ENCODE measurements at regions not wholly inside any gene's neighbourhood (a gene's known extent, or its start where the extent isn't known, plus 50 kb on each side); places are given as distances from the start of the nearest gene placed in this dataset.

- Mint-ChIP-seq H3K27me3 (ENCODE audit: insufficient read depth, unreplicated experiment) (no peaks in the 10 kb centered on the region), H3K27ac (ENCODE audit: low read depth, unreplicated experiment) (no peak overlapping the region), H3K4me1 (ENCODE audit: insufficient read depth, unreplicated experiment) (no peaks in the 10 kb centered on the region), H3K9me3 (ENCODE audit: unreplicated experiment) (peaks cover 10% of the 10 kb centered on the region), H3K4me3 (ENCODE audit: unreplicated experiment) (no peak overlapping the region), H3K36me3 (ENCODE audit: insufficient read depth, unreplicated experiment) (no peaks in the 10 kb centered on the region)
- TF ChIP-seq CTCF (IDR thresholded peaks at IDR 0.05; ENCODE audit: unreplicated experiment): no peak
- ChIA-PET POLR2A (interaction anchor here (0.6 kb wide), 1 partner anchor 10 kb away, joined by 3 read pairs; no protein-coding TSS in a partner anchor), CTCF (no interaction called here)
- BruUV-seq (replicated peaks): no TSS peak
- no peak for DNase-seq (ENCODE audit: unreplicated experiment)
- intact Hi-C loops (cut with micrococcal nuclease): no loop called here
Measured at GRCh38 chr14:101084436-101084826, 180.9 kb upstream of the RTL1 start.

- Mint-ChIP-seq H3K27ac (ENCODE audit: low read depth, unreplicated experiment) (no peak overlapping the region), H3K9me3 (ENCODE audit: unreplicated experiment) (no peaks in the 10 kb centered on the region), H3K27me3 (ENCODE audit: insufficient read depth, unreplicated experiment) (no peaks in the 10 kb centered on the region), H3K4me3 (ENCODE audit: unreplicated experiment) (no peak overlapping the region), H3K36me3 (ENCODE audit: insufficient read depth, unreplicated experiment) (no peaks in the 10 kb centered on the region), H3K4me1 (ENCODE audit: insufficient read depth, unreplicated experiment) (no peaks in the 10 kb centered on the region)
- intact Hi-C loops (cut with micrococcal nuclease): no loop called here
- DNase-seq (ENCODE audit: unreplicated experiment): no peak
- ChIA-PET CTCF (no interaction called here), POLR2A (interaction anchor here (0.7 kb wide), 1 partner anchor 611 kb away, joined by 3 read pairs; no protein-coding TSS in a partner anchor)
- TF ChIP-seq CTCF (IDR thresholded peaks at IDR 0.05; ENCODE audit: unreplicated experiment): no peak
- no TSS peak for BruUV-seq (replicated peaks)
Measured at GRCh38 chr14:101086926-101087325, 183.4 kb upstream of the RTL1 start.

- ChIA-PET POLR2A (interaction anchor here (0.6 to 0.7 kb wide), 2 partner anchors 52 to 611 kb away, joined by 3 read pairs; no protein-coding TSS in a partner anchor), CTCF (interaction anchor here (0.6 to 0.9 kb wide), 2 partner anchors 12 to 14 kb away, joined by 3 read pairs; no protein-coding TSS in a partner anchor)
- Mint-ChIP-seq H3K4me3 (ENCODE audit: unreplicated experiment) (no peak overlapping the region), H3K4me1 (ENCODE audit: insufficient read depth, unreplicated experiment) (no peaks in the 10 kb centered on the region), H3K9me3 (ENCODE audit: unreplicated experiment) (no peaks in the 10 kb centered on the region), H3K27me3 (ENCODE audit: insufficient read depth, unreplicated experiment) (no peaks in the 10 kb centered on the region), H3K27ac (ENCODE audit: low read depth, unreplicated experiment) (no peak overlapping the region), H3K36me3 (ENCODE audit: insufficient read depth, unreplicated experiment) (no peaks in the 10 kb centered on the region)
- intact Hi-C loops (cut with micrococcal nuclease): no loop called here
- no peak for TF ChIP-seq CTCF (IDR thresholded peaks at IDR 0.05; ENCODE audit: unreplicated experiment)
- BruUV-seq (replicated peaks): no TSS peak
- DNase-seq (ENCODE audit: unreplicated experiment): peak; percentile 67
Measured at GRCh38 chr14:101087614-101088394, 184.3 kb upstream of the RTL1 start.

- no peaks in the 10 kb centered on the region for H3K4me1 Mint-ChIP-seq (ENCODE audit: insufficient read depth, unreplicated experiment)
- intact Hi-C loops (cut with micrococcal nuclease): no loop called here
- no peaks in the 10 kb centered on the region for H3K27me3 Mint-ChIP-seq (ENCODE audit: insufficient read depth, unreplicated experiment)
- POLR2A ChIA-PET: interaction anchor here (0.6 kb wide), 1 partner anchor 52 kb away, joined by 3 read pairs; no protein-coding TSS in a partner anchor
- BruUV-seq (replicated peaks): no TSS peak
- DNase-seq (ENCODE audit: unreplicated experiment): no peak
- CTCF ChIA-PET: interaction anchor here (0.9 kb wide), 1 partner anchor 15 kb away, joined by 3 read pairs; no protein-coding TSS in a partner anchor
- H3K9me3 Mint-ChIP-seq (ENCODE audit: unreplicated experiment): no peaks in the 10 kb centered on the region
- no peak for TF ChIP-seq CTCF (IDR thresholded peaks at IDR 0.05; ENCODE audit: unreplicated experiment)
- H3K36me3 Mint-ChIP-seq (ENCODE audit: insufficient read depth, unreplicated experiment): no peaks in the 10 kb centered on the region
- H3K4me3 Mint-ChIP-seq (ENCODE audit: unreplicated experiment): no peak overlapping the region
- H3K27ac Mint-ChIP-seq (ENCODE audit: low read depth, unreplicated experiment): no peak overlapping the region
Measured at GRCh38 chr14:101088395-101088667, 184.8 kb upstream of the RTL1 start.
